HCT116 (cell line): ENCODE measurements at regions not wholly inside any gene's neighbourhood (a gene's known extent, or its start where the extent isn't known, plus 50 kb on each side); places are given as distances from the start of the nearest gene placed in this dataset.

Source experiments
- CTCF ChIP-seq, 3 experiments: fragments of 200-600 bp in 1 of 3; sonication (generic) in 1 of 3; IDR thresholded peaks in 2 of 3; conservative IDR thresholded peaks in 1 of 3; 2 replicates each; pipeline ENCODE4 v1.5.1; 2012 to 2017; ENCODE audit warnings: low read depth in 2 of 3, low read length in 2 of 3, antibody characterized with exemption in 1 of 3, borderline replicate concordance in 1 of 3, control low read depth in 1 of 3, mild to moderate bottlenecking in 1 of 3, mixed read lengths in 1 of 3, mixed run types in 1 of 3, moderate library complexity in 1 of 3; ENCODE audit not compliant: insufficient read depth in 1 of 3
- ELF1 ChIP-seq: IDR thresholded peaks from 2 replicates; pipeline ENCODE4 v1.6.1; 2012; ENCODE audit warnings: low read depth, borderline replicate concordance
- EZH2 ChIP-seq: fragments of 200-600 bp; sonication (generic); IDR thresholded peaks from 2 replicates; pipeline ENCODE4 v1.6.1; 2017; ENCODE audit warnings: antibody characterized with exemption, mixed run types
- EZH2phosphoT487 ChIP-seq: fragments of 200-600 bp; IDR thresholded peaks from 2 replicates; pipeline ENCODE4 v1.6.1; 2018; ENCODE audit warnings: antibody characterized with exemption, borderline replicate concordance
- MAX ChIP-seq: IDR thresholded peaks from 2 replicates; pipeline ENCODE4 v1.6.1; 2012
- POLR2A ChIP-seq: IDR thresholded peaks from 2 replicates; pipeline ENCODE4 v1.7.0; 2011; ENCODE audit warnings: borderline replicate concordance; ENCODE audit not compliant: insufficient read depth, insufficient read length; ENCODE audit errors: extremely low read depth
- POLR2AphosphoS5 ChIP-seq: IDR thresholded peaks from 2 replicates; pipeline ENCODE4 v1.6.1; 2011; ENCODE audit warnings: mild to moderate bottlenecking, low read depth, low read length, moderate library complexity
- RAD21 ChIP-seq: IDR thresholded peaks from 2 replicates; pipeline ENCODE4 v1.6.1; 2012; ENCODE audit warnings: low read depth, mild to moderate bottlenecking
- REST ChIP-seq: IDR thresholded peaks from 2 replicates; pipeline ENCODE4 v1.6.1; 2012; ENCODE audit warnings: low read depth
- SIN3A ChIP-seq: IDR thresholded peaks from 2 replicates; pipeline ENCODE4 v1.6.1; 2012; ENCODE audit warnings: low read depth
- SP1 ChIP-seq: IDR thresholded peaks from 2 replicates; pipeline ENCODE4 v1.6.1; 2012; ENCODE audit warnings: low read depth
- ZBTB33 ChIP-seq: IDR thresholded peaks from 2 replicates; pipeline ENCODE4 v1.6.1; 2011; ENCODE audit warnings: mild to moderate bottlenecking, low read length, moderate library complexity; ENCODE audit not compliant: insufficient replicate concordance; ENCODE audit errors: extremely low read depth
- ZNF274 ChIP-seq: fragments of 200-500 bp; sonication (Bioruptor generic); IDR thresholded peaks from 2 replicates; pipeline ENCODE4 v1.6.1; 2014; ENCODE audit warnings: mild to moderate bottlenecking, low read depth, low read length, inconsistent platforms

GRCh38 chr17:59492091-59492451 is 73.3 kb upstream of the DHX40 start:
- TF ChIP-seq CTCF (IDR thresholded peaks at IDR 0.05 in 2 of 3, conservative IDR thresholded peaks at IDR 0.05 in 1 of 3; ENCODE audit: borderline replicate concordance in 1 of 3, insufficient read depth in 1 of 3, low read depth in 2 of 3, low read length in 2 of 3) (no peak), RAD21 (no peak), SIN3A (no peak), EZH2 (no peak), EZH2phosphoT487 (no peak), SP1 (no peak), ELF1 (no peak), POLR2A (no peak), POLR2AphosphoS5 (no peak), ZNF274 (no peak), REST (no peak), MAX (no peak), ZBTB33 (no peak)
